ENCODE measurements at regions not wholly inside any gene's neighbourhood (a gene's known extent, or its start where the extent isn't known, plus 50 kb on each side); places are given as distances from the start of the nearest gene placed in this dataset.

DNA sequence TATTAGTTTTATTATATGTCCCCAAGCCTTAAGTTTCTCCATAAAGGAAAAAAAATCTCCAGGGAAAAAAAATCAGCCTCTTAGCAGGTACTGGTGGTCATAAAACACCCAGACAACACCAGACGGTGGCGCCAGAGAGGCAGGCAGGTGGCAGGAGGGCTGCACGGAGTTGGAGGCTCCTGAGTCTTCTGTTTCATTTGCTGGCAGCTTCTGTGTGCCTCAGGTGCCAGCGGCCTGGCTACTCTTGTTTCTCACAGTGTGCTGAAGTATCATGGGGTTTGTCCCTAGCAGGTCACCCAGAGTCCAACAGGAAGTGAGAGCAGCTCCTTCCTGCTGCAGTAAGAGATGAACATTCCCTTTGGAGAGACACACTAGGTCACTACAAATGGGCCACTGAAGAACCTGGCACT is 123.3 kb upstream of the GADD45A start:
- DNase-seq: peak; percentile 72

DNA sequence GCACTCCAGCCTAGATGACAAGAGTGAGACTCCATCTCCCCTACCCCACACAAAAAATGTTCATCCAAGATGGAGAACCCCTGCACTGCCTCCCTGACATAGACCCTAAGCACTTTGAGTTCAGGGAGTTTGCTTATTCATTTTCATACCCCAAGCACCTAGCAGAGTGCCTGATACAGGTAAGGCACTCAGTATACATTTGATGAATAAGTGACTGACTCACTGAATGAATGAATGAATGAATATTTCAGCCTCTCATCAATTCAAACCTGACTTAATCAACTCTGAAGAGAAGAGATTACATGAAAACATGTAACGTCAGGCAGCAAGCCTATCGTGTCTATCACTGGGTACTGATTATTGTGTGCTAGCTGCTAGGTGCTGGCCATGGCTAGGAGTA is 121.3 kb upstream of the GADD45A start:
- no peak for DNase-seq

DNA sequence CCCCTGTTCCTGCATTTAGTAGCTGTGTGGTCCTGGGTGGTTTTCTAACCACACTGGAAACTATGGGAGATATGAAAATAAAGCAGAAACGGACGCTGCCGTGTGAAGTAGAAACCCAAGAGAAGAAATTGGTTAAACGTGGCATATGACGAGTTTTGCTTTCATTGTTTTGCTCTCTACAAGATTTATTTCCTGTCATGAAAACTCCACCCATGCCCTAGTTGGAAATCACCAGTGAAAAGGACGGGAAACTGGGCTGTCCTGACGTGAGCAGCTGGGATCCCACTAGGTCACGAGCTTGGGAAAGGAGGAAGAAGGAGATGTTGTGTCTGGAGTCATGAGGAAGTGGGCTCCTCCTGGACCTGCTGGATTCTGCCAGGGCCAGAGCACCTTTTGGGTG is 120.8 kb upstream of the GADD45A start:
- no peak for DNase-seq

DNA sequence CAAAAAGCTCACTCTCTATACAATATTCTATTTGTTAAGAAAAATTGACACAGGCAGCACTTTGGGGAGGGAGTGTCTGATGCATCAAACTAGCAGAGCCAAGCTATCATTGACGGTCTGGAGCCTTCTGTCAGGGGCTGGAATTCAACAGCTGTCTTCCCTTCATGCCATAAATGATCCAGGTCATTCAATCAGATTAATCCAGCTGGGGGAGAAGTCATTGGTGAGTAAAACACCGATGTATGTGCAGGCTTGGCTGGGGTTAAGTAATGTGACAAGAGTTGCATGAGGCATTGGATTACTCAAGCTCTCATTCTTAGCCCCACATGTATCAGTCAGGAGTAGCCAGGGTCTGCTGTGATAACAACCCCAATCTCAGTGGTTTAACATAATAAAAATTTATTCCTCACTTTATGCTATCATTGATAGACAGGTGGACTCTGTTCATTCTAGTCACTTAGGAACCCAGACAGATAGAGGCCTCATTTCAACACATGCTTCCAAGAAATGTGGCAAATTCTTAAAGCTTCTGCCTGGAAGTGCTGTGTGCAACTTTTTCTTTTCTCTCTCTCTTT is 118.1 kb upstream of the GADD45A start:
- DNase-seq: no peak

DNA sequence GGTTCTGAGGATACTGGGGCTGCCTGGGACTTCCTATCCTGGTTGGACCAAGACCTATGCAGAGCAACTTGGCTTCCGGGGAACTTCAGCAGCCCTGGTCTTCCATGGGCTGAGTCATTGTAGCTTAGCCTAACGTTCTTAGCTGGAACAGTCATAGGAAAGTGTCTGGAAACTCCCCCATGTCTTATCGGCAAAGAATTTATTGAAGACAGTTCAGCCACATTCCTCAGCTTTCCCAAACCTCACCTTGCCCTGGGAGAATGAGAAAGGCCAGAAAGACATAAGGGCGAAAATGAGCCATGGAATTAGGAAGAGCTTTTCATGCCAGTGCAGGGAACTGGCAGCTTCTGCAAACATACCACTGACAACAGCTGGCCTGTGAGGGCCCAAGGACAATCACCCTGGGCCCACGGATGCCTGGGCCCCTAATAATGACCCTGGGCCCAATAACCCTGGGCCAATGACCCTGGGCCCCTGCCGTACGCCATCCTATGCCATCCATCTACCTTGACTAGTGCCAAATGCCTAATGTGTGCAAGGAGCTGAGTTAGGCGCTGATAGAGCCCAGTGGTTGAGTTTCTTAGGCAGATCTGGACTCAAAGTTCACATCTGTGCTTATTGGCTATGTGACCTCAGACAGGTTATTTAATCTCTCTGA is 114.4 kb upstream of the GADD45A start:
- DNase-seq: no peak

DNA sequence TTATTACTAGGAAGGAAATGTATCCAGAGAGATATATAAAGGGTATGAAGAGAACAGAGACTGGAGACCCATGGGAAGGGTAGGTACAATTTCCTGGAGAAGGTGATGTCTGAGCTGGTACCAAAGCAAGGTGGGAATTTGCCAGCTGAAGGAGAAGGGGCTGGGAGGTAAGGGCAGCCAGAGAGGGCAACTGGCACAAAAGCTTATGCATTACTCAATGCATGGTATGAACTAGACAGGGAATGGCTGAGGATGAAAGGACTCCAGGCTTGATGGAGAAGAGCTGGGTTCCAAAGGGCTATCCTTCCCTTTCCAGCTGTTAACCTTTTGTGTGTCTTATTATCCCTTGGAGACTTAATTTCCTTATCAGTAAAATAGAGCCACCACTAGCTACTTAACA is 113.6 kb upstream of the GADD45A start:
- DNase-seq: no peak

DNA sequence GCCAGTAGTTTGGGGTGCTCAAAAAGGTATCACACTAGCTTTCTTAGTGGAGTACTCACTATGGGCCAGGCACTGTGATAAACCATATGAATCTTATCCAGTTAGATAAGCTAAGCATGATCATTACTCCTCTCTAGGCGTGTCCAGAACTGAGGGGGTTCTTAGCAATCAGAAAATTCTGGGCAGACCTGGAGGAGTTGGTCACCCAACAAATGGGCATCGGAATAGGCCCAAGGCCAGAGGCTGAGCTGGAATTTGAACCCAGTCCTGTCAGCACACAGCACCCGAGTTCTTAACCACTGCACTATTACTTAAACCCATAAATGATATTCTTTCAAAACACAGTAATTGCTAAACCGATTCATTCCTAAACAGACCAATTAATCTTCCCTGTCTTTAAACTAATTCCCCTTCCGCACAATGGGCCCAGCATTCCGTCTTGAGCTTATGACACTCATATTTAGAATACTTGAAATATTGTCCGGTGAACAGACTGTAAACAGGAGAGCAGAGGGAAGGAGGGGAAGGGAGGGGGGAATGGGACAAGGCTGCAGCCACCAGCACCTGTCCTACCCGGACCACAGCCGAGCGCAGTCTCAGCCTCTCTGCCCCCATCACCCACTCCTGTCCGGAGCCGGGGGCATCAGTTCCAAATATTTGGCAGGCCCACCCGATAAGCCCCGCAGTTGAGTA is 113.0 kb upstream of the GADD45A start:
- DNase-seq: no peak

DNA sequence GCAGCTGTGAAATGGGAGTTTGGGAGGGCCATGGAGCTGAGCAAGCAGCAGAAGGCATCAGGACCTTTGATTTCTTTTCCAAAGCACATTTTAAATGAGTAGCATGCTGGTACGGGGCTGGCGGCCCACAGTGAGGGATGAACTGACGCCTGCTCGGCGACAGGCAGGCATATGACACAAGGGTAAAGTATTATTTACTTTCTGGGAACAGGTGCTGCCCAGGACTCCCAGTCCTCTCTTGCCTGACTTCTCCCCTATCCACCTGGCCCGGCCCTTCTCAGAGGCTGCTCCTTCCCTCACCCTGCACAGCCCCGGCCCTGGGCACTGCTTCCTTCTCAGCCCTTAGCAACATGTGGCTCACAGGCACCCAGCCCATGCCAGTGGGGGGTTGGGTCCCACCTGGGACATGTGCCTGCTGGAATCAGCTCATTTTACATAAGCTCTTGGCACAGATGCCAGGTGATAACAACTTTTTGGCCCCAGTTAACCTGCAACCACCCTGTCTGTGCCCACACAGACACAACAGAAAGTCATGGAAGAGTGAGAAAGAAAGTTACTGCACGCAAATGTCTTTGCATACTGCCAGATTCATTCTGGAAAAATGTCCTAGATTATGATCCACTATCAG is 112.3 kb upstream of the GADD45A start:
- no peak for DNase-seq

DNA sequence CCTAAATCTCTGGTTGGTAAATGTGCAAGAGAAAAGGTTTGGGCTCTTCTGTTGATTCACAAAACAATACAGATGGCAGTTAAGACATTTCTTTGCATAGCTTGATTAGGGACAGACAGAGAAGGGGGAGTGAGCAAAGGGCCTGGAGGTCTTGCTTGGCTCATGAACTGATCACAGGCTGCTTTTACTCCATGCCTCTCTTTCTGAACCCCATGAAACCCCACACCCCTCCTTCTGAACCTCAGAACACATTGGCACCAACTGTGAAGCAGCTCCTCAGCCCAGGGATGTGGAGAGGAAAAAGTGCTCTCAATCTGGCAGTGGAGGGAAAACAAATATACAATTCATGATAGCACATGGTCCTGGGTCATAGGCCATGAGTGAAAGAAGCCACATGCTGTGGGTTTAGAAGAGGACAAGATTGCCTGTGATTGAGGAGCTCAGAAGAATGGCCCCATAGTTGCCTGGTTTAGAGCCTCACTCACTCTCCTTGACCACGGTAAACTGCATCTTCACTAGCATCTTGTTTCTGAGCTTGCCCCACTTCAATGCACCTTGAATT is 111.6 kb upstream of the GADD45A start:
- DNase-seq: no peak

DNA sequence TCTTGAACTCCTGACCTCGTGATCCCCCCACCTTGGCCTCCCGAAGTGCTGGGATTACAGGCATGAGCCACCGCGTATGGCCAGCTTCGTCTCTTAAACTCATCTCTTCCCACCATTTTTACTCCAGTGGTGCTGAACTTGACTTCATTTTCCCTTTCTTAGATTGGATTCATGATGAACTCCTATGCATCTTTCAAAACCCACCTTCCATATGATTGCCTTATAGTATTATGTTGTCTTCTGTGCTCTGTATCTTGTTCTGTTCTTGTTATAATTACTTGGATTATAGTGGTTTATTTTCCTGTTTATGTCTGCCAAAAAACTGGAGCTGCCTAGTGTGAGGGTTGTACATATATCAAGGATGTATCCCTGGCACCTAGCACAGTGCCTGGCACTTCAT is 110.8 kb upstream of the GADD45A start:
- no peak for DNase-seq

DNA sequence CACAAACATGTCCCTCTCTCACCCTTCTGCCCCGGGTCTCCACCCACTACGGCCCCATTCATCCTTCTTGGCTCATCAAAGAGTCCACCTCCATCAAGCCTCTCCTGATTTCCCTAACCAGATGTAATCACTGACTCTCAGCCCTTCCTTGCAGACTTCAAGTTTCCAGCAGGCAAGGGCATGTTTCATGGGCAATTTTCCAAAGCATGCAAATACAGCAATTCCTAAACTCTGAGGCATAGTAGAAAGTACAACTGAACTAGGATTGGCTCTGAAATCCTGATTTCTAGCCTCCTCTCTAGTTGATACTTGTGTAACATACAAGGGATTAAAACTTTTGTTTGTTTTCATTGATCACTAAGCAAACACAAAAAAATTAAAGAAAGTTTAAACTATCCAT is 109.1 kb upstream of the GADD45A start:
- no peak for DNase-seq

DNA sequence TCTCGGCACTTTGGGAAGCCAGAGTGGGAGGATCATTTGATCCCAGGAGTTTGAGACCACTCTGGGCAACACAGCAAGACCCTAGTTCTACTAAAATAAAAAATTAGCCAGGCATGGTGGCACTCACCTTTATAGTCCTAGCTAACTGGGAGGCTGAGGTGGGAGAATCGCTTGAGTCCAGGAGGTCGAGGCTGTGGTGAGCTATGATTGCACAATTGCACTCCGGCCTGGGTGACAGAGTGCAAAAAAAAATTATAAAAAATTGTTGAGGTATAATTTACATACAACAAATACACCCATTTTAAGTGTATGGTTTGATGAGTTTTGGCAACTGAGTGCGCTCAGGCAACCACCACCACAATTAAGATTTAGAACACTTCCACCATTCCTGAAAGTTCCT is 108.5 kb upstream of the GADD45A start:
- DNase-seq: no peak

DNA sequence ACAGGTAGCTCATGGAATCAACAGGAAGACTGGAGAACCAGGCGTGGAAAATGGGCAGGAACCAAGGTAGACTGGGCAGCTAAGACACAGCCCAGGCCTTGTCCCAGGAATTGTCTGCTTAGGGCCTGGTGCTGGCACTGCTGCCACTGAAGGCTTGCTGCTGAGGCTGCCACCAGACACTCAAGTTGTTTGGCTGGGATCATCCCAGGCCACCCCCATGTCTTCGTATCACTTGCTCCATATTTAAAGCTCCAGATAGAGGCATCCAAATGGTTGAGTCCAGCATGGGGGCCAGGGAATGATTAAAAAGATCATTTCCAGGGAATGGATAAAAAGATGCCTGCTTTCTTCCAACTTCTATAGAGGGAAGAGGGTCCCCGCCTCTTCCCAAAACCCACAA is 107.4 kb upstream of the GADD45A start:
- no peak for DNase-seq

DNA sequence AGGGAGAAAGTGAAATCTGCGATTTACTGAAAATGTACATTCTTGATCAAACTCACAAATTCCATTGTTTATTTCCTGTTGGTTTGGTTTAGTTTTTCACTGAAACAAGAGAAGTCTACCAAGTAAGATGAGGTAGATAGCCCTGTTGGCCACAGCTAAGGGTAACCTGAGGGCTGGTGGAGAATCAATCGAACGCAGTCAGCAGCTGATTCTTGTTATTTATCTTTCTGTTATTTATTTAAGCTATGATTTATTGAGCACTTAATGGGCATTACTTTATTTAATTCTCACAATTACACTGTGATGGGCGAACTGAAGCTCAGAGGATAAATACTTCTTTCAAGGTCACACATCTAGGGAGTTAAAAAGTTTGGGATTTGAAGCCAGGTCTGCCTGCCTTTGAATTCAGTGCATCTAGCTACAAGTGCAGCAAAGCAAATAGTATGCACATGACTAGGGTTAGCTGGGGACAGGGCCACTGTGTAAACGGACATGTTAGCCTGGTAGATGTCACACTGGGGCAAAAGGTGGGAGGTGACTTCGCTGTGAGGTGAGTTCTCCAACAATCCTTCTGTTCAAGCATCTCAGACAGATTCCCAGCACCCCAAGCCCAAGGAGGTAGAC is 106.5 kb upstream of the GADD45A start:
- DNase-seq: no peak

DNA sequence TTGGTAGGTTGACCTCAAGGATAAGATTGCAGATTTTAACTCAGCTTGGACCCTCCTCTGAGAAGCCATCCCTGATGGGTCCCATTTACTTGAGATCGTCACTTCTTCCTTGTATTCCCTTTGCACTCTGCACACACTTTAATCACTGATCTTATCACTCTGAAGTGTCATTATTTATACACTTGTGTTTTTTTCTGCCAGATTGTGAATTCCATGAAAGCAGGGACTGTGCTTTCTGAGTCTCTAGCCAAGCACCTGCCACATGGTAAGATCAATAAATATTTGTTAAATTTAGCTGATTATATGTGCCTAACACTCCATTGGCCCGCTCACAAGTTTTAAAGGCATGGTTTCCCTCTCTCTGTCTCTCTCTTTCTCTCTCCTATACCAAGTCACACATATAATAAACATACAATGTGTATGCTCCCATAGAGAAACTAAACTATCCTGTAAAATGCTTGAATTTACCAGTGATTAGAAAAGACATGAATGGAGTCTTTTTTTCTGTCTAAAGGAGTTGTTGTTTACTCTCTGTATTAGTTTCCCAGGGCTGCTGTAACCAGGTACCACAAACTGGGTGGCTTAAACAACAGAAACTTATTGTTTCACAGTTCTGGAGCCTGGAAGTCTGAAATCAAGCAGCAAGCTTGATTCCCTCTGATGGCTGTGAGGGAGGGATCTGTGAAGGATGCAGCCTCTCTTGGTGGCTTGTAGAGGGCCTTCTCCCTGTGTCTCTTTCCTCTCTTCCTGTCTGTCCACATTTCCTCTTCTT is 105.2 kb upstream of the GADD45A start:
- DNase-seq: no peak

DNA sequence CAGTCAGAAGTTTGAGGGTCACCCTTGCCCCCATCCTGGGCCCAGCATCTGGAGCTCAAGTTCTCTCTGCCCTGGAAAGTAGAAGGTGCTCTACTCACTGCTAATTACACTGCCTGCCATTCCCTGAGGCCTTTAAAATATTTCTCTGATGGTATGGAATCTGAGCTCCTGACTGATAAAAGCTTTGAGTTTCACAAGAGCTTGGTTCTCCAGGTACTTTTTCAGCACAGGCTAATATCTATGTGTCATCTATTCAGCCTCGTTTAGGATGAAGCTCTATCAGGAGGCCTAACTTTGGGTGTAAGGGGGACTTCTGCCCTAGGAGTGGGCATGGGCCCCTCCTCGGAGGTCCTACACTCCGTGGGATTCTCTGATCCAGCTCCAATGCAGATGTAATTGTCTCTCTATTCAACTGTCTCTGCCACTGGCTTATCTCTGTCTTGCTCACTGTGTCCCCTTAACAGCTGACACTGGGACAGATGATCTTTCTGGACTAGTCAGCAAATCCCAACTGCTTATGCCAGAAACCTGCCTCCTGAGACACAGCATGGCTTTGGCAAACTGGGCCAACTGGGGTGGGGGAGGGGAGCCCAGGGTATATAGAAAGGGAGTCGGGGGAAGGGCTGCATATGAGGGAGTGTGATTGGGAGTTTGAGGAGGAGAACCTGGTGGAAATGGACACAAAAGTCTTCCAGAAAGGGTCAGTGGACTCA is 104.2 kb upstream of the GADD45A start:
- DNase-seq: no peak

DNA sequence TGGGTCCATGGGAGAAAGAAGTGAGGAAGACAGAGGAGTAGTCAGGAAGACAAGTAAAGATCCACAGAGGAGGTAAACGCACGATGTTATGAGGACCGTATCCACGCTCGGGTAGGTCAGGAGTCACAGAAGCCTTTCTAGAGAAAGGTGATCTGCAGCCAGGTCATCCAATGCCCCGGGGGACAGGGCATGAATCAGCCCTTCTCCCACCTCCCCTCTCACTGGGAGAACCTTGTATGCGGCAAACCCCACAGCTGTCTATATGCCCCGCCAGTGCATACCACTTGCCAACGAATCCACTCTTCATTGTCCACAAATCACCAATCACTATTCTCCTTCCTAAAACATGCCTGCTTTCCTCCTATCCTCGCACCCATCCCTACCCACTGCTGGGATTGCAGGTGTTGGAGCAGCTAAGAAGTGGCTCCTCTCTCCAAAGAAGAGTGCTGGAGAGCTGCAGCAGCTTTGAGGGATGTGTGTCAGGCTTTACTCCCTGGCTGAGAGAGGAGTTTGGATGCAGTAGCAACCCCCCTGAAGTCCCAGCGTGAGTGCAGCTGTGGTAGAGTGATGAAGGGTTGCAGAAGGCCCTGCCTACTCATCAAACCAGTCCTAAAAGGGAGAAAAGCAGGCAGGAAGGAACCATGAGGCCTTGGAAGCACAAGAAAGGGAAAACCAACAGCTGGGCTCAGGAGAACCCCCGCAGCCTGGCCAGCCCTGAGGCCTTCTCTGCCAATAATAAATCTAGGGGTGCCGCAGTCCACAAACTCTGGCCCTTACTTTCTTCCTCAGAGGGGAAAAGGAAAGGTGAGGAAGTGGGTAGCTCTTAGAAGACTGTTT is 102.2 kb upstream of the GADD45A start:
- DNase-seq: no peak

DNA sequence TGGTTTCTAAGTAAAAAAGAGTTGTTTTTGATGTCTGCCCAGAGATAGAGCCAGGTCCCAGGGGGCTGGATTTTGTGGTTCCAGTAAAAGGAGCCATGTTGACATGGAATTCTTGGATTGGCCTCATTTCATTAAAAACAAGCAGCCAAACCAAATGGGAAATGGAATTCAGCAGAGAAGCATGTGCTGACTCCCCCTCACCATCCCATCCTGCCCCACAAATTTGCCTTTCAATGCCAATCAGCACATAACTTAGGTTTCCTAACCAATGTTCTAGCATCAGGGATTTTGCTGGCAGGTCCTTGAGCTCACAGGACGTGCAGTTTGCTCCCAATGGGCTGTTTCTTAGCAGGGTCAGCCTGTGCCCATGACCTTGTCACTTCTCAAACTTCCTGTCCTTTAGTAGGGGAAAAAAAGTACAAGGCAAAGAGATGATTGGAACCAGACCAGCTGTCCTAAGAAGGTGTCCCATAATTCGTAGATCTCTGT is 101.5 kb upstream of the GADD45A start:
- no peak for DNase-seq

DNA sequence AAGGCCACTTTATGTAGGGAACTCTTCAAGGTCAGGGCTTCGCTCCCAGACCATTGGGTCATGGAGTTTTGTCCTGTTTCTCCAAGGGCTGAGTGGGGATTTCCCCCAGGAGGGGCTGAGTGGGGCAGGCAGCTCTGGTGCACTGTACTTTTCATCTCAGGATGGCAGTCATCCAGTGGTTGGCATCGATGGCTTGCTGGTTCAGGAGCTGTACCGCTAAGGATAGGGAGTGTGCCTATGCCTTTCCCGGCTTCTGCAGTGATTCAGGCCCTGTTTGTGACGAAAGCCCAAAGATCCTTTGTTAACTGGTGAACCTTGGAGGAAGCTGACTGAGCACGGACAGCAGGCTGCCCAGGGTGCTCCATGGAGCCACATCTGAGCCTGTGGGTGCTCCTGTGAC is 100.1 kb upstream of the GADD45A start:
- no peak for DNase-seq

DNA sequence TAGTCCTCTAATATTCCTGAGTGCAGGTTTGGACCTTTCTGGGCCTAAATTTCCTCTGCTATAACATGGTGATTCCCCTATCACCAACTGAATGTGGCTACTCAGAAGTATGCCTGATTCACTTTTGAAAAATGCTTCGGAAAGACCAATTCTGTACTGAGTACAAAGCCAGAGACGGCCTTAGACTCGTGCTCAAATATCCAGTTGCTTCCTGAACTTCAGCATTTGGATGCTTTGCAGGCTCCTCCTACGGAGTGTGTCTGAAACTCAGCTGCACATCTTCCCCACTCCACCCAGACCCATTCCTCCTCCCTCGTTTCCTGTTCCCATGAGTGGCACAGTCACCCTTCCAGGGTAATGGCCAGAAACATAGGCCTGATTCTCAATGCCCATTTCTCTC is 98.4 kb upstream of the GADD45A start:
- no peak for DNase-seq

Data from NCI-H2081 treated with DMSO at 0.1 percent for 48 hours (cell line).